Natural killer cell treated with Interleukin-12 subunit alpha and Interleukin-12 subunit beta and Interleukin-15 and Interleukin-18, amount 100 ng/mL, for 72 hours (primary cell): ENCODE measurements at regions not wholly inside any gene's neighbourhood (a gene's known extent, or its start where the extent isn't known, plus 50 kb on each side); places are given as distances from the start of the nearest gene placed in this dataset.

Experiments used
- ATAC-seq, 2 donors: fragments of 150-1000 bp; cut with Tn5 transposase in 1 of 2; sonication (Bioruptor Pico), chemical (Tn5 transposase) in 1 of 2; 2 replicates each; pipeline ENCODE4 v1.10.0; 2021
- DNase-seq: peaks from one replicate; pipeline ENCODE4 v3.0.0; 2022; ENCODE audit warnings: low spot score
- H3K27ac Mint-ChIP-seq, 2 donors: 1 replicate in 1 of 2; 2 replicates in 1 of 2; pipeline ENCODE4 v1.8.0; 2022; ENCODE audit warnings: mixed read lengths in 2 of 2, mild to moderate bottlenecking in 1 of 2, moderate library complexity in 1 of 2
- H3K27me3 Mint-ChIP-seq, 2 donors: 1 replicate in 1 of 2; 2 replicates in 1 of 2; pipeline ENCODE4 v1.8.0; 2022; ENCODE audit warnings: mixed read lengths in 2 of 2
- H3K36me3 Mint-ChIP-seq: one replicate; pipeline ENCODE4 v1.8.0; 2022; ENCODE audit warnings: mixed read lengths
- H3K4me1 Mint-ChIP-seq, 2 donors: 1 replicate in 1 of 2; 2 replicates in 1 of 2; pipeline ENCODE4 v1.8.0; 2022; ENCODE audit warnings: low read depth in 2 of 2, mixed read lengths in 2 of 2, mild to moderate bottlenecking in 1 of 2
- H3K4me3 Mint-ChIP-seq: one replicate; pipeline ENCODE4 v1.8.0; 2022; ENCODE audit warnings: mixed read lengths
- H3K9me3 Mint-ChIP-seq: 2 replicates; pipeline ENCODE4 v1.8.0; 2022; ENCODE audit warnings: mixed read lengths

DNA sequence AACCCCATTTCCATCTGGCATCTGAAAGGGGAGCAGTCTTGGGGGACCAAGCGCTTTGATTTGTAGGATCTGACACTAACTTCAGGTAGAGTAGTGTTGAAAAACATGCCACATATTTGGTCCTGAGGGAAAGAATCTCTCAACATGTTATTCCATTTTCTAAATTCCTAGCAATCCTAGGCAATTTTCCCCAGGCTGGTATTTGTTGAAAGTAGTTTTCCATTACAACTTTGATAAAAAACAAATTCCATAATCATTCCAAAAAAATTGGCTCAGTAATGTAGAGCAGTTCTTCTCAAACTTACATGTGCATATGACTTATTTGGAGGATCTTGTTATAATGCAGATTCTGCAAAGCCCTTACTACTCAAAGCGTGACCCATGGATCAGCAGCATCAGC, 477.9 kb downstream of the ACTL7B start:
- Mint-ChIP-seq H3K9me3 (peaks cover 8% of the 10 kb centered on the region), H3K4me3 (no peak overlapping the region), H3K27me3 (no peaks in the 10 kb centered on the region), H3K27ac (no peak overlapping the region), H3K4me1 (no peaks in the 10 kb centered on the region), H3K36me3 (no peaks in the 10 kb centered on the region)
- no peak for DNase-seq
- no peak for ATAC-seq

DNA sequence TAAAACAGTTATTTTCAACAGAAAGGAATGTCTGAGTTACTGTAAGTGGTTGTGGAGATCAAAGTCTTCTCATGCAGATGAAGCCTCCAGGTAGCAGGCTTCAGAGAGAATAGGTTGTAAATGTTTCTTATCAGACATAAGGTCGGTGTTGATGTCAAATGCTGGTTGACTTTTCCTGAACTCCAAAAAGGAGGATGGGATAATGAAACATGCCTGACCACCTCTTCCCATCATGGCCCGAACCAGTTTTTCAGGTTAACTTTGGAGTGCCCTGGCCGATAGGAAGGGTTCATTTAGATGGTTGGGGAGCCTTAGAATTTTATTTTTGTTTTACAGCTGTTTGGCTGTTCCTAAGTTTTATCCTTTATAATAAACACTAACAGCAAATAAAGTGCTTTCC, 478.4 kb downstream of the ACTL7B start:
- Mint-ChIP-seq H3K4me1 (no peaks in the 10 kb centered on the region), H3K27me3 (no peaks in the 10 kb centered on the region), H3K36me3 (no peaks in the 10 kb centered on the region), H3K9me3 (peaks cover 8% of the 10 kb centered on the region), H3K4me3 (no peak overlapping the region), H3K27ac (no peak overlapping the region)
- no peak for ATAC-seq
- DNase-seq, result no peak

DNA sequence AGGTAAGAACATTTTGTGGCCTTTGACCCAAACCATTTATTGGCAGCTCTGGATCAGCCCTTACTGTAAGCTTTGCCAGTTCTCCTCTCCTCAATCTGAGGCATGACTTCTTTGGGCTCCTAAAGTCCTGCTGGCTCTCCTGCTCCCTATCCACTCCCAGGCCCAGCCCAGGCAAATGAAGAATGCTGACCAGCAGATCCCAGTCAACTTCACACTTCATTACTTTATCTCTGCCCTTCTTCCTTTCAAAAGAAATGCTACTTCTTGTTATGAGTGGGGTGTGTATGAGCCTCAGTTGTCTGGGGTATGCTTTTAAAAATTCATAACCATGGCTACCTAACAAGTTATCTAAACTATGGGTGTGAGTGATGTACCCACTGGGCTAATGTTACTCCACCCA, 479.6 kb downstream of the ACTL7B start:
- Mint-ChIP-seq H3K36me3 (no peaks in the 10 kb centered on the region), H3K27me3 (no peaks in the 10 kb centered on the region), H3K9me3 (peaks cover 13% of the 10 kb centered on the region), H3K4me3 (no peak overlapping the region), H3K27ac (no peak overlapping the region), H3K4me1 (no peaks in the 10 kb centered on the region)
- ATAC-seq (no peak), DNase-seq (no peak)

DNA sequence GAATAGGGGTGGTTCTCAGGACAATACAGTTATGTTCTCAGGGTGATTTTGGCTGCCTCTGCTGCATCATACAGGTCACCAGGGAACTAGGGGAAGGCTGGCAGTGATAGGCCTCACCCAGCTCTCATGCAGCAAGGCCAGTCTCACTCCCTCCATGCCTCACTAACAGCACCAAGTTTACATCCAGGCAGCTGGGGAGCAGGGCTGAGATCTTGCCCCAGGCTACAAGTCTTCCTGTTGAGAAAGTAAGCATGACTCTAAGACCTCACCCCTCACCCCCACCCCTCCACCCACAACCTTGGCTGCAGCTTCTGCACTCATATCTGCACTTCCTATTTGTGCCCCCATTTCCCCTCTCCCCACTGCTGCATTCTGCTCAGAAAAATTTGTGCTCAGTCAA, 481.2 kb downstream of the ACTL7B start:
- no peaks in the 10 kb centered on the region for H3K36me3 Mint-ChIP-seq
- no peak for ATAC-seq
- H3K4me1 Mint-ChIP-seq, result no peaks in the 10 kb centered on the region

DNA sequence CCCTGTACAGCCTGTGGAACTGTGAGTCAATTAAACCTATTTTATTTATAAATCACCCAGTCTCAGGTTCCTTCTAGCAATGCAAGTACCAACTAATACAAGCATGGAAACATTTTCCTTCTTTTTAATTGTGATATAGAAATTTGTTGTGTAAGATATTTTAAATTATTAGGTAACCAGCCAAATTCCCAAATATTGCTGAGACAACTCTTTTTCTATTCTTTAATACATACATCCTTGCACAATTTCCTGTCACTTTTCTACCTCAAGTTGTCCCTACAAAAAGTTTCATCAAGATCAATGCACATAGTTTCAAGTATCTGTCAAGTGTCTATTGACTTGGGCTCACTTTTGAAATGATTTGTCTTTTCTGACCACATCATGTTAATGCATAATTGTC, 488.6 kb downstream of the ACTL7B start:
- DNase-seq (no peak), ATAC-seq (no peak)
- Mint-ChIP-seq H3K4me3 (no peak overlapping the region), H3K27ac (no peak overlapping the region), H3K4me1 (no peaks in the 10 kb centered on the region), H3K27me3 (no peaks in the 10 kb centered on the region), H3K36me3 (no peaks in the 10 kb centered on the region), H3K9me3 (peaks cover 20% of the 10 kb centered on the region)

More for the DNA sequence above, 481.2 kb downstream of the ACTL7B start:
- Mint-ChIP-seq H3K4me3 (no peak overlapping the region), H3K27ac (no peak overlapping the region), H3K9me3 (peaks cover 23% of the 10 kb centered on the region), H3K27me3 (no peaks in the 10 kb centered on the region)
- DNase-seq, result no peak

DNA sequence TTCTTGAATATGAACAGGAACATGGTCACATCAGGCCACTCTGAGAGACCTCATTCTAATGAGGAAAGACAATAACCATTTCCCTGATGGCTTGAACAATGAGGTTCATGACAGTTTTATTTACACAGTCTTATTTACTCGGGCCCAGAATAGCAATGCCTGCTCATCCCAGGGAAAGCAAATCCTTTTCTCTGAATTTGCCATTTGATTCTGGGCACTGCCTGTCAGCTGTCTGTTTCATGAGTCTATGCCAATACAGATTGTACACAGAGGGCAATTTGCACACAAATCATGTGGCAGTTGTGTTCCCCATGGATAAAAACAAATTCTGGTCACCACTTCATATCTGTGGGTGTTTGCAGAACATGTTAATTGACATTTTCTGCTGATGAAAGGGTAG, 492.5 kb downstream of the ACTL7B start:
- H3K4me1 Mint-ChIP-seq, result no peaks in the 10 kb centered on the region
- H3K27ac Mint-ChIP-seq, result no peak overlapping the region
- no peak for ATAC-seq
- H3K4me3 Mint-ChIP-seq, result no peak overlapping the region
- no peaks in the 10 kb centered on the region for H3K36me3 Mint-ChIP-seq
- no peaks in the 10 kb centered on the region for H3K27me3 Mint-ChIP-seq
- peaks cover 4% of the 10 kb centered on the region for H3K9me3 Mint-ChIP-seq
- no peak for DNase-seq

DNA sequence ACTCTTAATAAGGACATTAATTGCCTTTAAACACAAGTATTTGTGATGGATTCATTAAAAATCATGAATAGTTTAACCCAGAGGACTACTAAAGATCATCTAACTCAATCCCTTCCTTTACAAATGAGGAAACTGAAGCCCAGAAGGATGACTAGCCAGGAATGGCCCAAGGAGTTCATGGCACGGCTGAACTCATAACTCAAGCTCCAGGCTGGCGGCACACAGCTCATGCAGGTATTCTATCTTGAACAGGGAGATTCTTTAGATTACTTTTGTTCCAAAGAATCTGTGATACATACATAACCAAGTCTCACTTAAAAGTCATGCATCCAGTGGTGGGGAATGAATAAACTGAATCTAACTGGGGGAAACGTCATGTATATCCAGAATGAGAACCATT, 495.5 kb downstream of the ACTL7B start:
- H3K9me3 Mint-ChIP-seq, result peaks cover 4% of the 10 kb centered on the region
- no peaks in the 10 kb centered on the region for H3K4me1 Mint-ChIP-seq
- no peaks in the 10 kb centered on the region for H3K36me3 Mint-ChIP-seq
- DNase-seq, result no peak
- no peak overlapping the region for H3K4me3 Mint-ChIP-seq
- no peaks in the 10 kb centered on the region for H3K27me3 Mint-ChIP-seq
- no peak for ATAC-seq
- no peak overlapping the region for H3K27ac Mint-ChIP-seq

DNA sequence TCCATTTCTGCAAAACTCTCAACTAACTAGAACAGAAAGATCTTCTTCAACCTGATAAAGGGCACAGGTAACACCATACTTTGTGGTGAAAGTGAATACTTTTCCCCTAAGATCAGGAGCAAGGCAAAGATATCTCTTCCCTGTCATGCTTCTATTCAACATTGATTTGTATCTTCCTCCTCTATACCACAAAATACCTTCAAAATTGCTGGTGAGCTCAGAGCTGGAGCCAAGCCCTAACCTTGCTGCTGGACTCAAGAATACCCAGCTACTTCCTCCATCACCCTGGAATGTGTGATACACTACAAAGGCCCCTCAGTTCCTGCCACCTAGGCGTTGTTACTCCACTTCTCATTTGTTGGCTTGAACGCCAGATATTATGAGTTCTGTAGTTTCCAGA, 499.0 kb downstream of the ACTL7B start:
- Mint-ChIP-seq H3K36me3 (no peaks in the 10 kb centered on the region), H3K27me3 (no peaks in the 10 kb centered on the region), H3K4me3 (no peak overlapping the region), H3K4me1 (no peaks in the 10 kb centered on the region), H3K27ac (no peak overlapping the region), H3K9me3 (peaks cover 9% of the 10 kb centered on the region)
- DNase-seq, result no peak
- ATAC-seq, result no peak

DNA sequence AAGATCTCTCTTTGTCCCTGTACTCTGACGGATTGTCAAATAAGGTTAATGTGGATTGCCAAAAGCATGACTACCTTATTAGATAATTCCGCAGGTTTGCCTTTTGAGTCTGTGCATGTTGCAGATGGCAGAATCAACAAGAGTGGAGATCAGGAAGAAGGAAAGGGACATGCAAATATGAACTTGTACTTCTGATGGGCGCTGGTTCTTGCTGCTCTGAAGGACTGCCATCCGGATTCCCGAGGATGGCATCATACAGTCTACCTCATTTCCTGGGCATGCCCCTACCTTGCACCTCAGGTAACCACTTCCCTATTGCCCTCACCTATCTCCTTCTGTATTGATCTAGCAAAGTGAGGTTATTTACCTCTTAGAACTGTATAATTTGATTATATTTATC, 504.2 kb downstream of the ACTL7B start:
- H3K4me3 Mint-ChIP-seq, result no peak overlapping the region
- H3K9me3 Mint-ChIP-seq, result peaks cover 15% of the 10 kb centered on the region
- no peaks in the 10 kb centered on the region for H3K27me3 Mint-ChIP-seq
- DNase-seq (no peak), ATAC-seq (no peak)
- no peaks in the 10 kb centered on the region for H3K36me3 Mint-ChIP-seq
- H3K27ac Mint-ChIP-seq, result no peak overlapping the region
- no peaks in the 10 kb centered on the region for H3K4me1 Mint-ChIP-seq

DNA sequence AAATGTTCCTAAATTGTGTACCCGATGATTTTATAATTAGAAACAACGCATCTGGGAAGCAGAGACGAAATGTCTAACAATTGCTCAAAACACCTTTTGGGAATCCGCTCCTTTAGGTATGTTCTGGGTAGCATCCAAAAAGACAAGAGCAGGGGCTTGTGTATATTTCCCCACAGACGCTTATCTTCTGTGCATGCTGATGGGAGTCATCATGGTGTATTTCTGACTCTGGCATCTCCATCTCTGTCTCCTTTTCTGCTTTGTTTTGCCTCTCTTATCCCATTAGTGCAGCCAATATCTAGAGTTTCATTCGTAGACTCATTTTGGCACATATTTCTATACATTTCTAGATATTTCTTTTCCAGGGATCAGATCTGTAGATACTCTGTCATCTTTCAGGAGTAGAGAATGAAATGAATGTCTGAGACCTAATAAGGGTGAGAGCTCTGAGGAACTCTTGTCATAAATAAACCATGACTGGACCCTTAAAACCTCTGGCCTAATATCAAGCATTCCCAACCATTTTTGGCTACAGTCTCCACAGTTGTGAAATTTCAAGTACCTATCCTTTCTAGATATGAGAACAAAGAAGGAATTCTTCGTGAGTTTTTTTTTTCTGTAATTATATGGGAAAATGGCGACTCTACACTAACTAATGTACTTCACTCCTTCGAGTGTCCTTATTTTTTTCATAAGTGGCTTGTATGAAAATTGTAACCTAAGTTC, 508.2 kb downstream of the ACTL7B start:
- DNase-seq (no peak), ATAC-seq (no peak)
- Mint-ChIP-seq H3K27ac (no peak overlapping the region), H3K36me3 (no peaks in the 10 kb centered on the region), H3K9me3 (peaks cover 14% of the 10 kb centered on the region), H3K4me3 (no peak overlapping the region), H3K4me1 (no peaks in the 10 kb centered on the region), H3K27me3 (no peaks in the 10 kb centered on the region)

DNA sequence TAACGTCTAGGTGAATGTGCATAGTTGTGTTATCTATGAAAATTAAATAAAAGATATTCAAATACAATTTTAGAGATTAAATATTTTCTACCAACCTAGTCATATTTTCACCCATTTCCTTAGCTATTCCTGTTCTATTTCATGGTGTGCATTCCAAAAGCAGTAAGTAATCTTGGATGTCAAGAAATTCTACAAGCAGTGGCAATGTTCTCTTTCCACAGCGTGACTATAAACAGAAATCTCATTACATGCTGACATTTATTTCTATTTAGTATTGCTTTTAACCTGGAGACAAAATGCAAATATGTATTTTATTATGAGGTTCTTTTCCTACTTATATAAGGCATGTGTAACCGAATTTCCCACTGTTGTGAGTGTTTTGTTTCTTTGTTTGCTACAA, 510.0 kb downstream of the ACTL7B start:
- Mint-ChIP-seq H3K27ac (no peak overlapping the region), H3K4me3 (no peak overlapping the region), H3K9me3 (peaks cover 3% of the 10 kb centered on the region), H3K27me3 (no peaks in the 10 kb centered on the region), H3K36me3 (no peaks in the 10 kb centered on the region), H3K4me1 (no peaks in the 10 kb centered on the region)
- no peak for DNase-seq
- no peak for ATAC-seq

DNA sequence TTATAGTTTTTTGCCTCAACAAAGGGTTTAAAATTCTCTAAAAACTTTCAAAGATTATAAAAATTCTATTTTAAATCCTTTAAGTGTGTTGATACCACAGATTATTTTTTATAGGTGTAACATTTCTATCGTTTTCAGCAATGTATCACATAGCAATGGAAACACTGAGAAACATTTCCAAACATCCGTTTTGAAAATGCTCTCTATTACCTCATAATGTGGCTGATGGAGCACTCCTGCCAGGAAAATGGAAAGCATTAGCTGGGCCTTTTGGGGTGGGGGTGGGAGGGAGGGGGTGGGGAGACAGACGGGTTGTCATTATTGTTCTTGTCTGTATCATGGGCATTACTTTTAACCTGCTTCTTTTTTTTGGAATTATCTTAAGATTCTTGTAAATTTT, 516.5 kb downstream of the ACTL7B start:
- ATAC-seq, result no peak
- H3K27ac Mint-ChIP-seq, result no peak overlapping the region
- H3K4me1 Mint-ChIP-seq, result no peaks in the 10 kb centered on the region
- no peak overlapping the region for H3K4me3 Mint-ChIP-seq
- no peak for DNase-seq
- no peaks in the 10 kb centered on the region for H3K27me3 Mint-ChIP-seq
- no peaks in the 10 kb centered on the region for H3K36me3 Mint-ChIP-seq
- peaks cover 3% of the 10 kb centered on the region for H3K9me3 Mint-ChIP-seq

DNA sequence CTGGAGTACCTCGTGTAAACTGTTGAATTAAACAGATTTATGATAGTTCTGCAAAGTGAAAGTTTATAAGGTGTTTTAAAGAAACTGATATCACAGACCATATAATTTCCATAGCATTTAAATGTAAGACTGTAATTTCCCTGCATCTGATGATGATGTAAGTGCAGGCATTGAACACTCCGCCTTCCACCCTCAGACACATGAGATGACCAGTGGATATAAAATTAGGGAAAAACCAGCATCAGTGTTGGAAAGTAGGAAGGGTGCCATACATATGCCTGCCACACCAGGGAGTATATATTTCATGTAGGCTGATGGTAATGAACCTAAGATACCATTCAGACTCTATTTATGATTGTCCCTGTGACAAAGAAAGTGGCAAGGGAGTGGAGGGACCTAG, 519.2 kb downstream of the ACTL7B start:
- no peaks in the 10 kb centered on the region for H3K27me3 Mint-ChIP-seq
- DNase-seq, result no peak
- ATAC-seq, result no peak
- no peak overlapping the region for H3K4me3 Mint-ChIP-seq
- no peak overlapping the region for H3K27ac Mint-ChIP-seq
- no peaks in the 10 kb centered on the region for H3K4me1 Mint-ChIP-seq
- H3K36me3 Mint-ChIP-seq, result no peaks in the 10 kb centered on the region
- peaks cover 3% of the 10 kb centered on the region for H3K9me3 Mint-ChIP-seq

DNA sequence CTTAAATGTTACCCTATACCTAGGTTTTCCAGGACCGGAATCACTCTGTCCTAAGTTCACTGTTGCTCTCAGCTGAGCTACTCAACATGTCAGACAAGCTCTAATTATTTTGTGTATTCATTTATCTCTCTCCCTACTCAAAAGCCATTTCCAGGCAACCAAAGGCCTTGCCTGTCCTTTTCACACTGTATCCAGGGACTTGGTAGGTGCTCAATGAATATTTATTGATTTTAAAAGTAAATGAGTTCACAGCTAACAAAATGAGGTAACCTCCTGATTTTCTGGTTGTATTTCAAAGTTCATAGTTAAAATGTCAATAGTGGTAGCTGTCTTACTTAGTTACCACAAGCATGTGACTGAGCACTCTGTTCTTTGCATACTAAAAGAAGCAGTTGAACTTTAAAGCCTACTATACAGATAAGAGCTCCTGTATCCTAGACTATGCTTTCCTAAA, 522.2 kb downstream of the ACTL7B start:
- H3K4me1 Mint-ChIP-seq, result no peaks in the 10 kb centered on the region

DNA sequence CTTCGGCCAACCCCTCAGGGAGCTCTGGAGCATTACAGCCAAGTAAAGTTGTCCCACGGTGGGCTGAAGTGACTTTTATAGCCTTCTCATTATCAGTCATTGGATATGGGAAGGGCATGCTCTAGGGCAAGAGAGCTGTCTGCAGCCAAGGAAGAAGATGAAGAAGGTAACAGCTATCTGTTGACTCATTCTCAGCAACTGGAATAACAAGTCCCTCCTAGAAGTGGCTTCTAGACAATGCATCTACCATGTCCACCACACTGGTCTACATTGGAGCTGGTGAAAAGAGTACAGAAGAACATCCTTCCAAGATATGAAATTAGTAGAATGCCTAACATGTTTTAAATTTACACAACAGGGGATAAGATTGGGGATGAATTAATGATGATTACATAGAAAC, 524.2 kb downstream of the ACTL7B start:
- Mint-ChIP-seq H3K9me3 (peaks cover 24% of the 10 kb centered on the region), H3K27me3 (no peaks in the 10 kb centered on the region), H3K4me1 (no peaks in the 10 kb centered on the region), H3K27ac (no peak overlapping the region), H3K4me3 (no peak overlapping the region), H3K36me3 (peaks cover 13% of the 10 kb centered on the region)
- DNase-seq (no peak), ATAC-seq (no peak)

More for the DNA sequence above, 522.2 kb downstream of the ACTL7B start:
- Mint-ChIP-seq H3K36me3 (no peaks in the 10 kb centered on the region), H3K27ac (no peak overlapping the region), H3K9me3 (peaks cover 13% of the 10 kb centered on the region), H3K4me3 (no peak overlapping the region), H3K27me3 (no peaks in the 10 kb centered on the region)
- ATAC-seq (no peak), DNase-seq (no peak)
